ENCODE measurements at regions not wholly inside any gene's neighbourhood (a gene's known extent, or its start where the extent isn't known, plus 50 kb on each side); places are given as distances from the start of the nearest gene placed in this dataset.

DNA sequence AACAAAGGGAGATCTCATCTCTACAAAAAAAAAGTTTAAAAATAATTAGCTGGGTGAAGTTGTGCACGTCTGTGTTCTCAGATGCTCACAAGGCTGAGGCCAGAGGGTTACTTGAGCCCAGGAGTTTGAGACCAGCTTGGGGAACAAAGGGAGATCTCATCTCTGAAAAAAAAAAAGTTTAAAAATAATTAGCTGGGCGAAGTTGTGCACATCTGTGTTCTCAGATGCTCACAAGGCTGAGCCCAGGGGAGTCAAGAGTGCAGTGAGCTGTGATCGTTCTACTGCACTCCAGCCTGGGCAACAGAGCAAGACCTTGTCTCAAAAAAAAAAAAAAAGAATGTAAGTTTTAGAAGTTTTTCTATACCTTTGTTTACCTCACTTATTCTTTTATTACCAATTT, 127.3 kb downstream of the FGF9 start:
- no peaks in the 10 kb centered on the region for H3K4me1 ChIP-seq (replicated peaks)
- no peaks in the 10 kb centered on the region for H3K36me3 ChIP-seq
- H3K27ac ChIP-seq, result no peak overlapping the region
- H3K27me3 ChIP-seq (replicated peaks), result no peaks in the 10 kb centered on the region
- no peaks in the 10 kb centered on the region for H3K9me3 ChIP-seq (replicated peaks)
- H3K4me3 ChIP-seq, result no peak overlapping the region
- no peak for DNase-seq (ENCODE audit: low read depth in 1 of 2, low spot score in 2 of 2)

- no peaks in the 10 kb centered on the region for H3K36me3 ChIP-seq
- no peak overlapping the region for H3K27ac ChIP-seq
- DNase-seq (ENCODE audit: low read depth in 1 of 2, low spot score in 2 of 2), result no peak
- no peaks in the 10 kb centered on the region for H3K4me1 ChIP-seq (replicated peaks)
- no peak overlapping the region for H3K4me3 ChIP-seq
- H3K9me3 ChIP-seq (replicated peaks), result no peaks in the 10 kb centered on the region
- no peaks in the 10 kb centered on the region for H3K27me3 ChIP-seq (replicated peaks)
These were observed 128.8 kb downstream of the FGF9 start for GRCh38 chr13:21799671-21800070.

- Histone ChIP-seq H3K9me3 (replicated peaks) (no peaks in the 10 kb centered on the region), H3K27ac (no peak overlapping the region), H3K36me3 (no peaks in the 10 kb centered on the region), H3K27me3 (replicated peaks) (no peaks in the 10 kb centered on the region), H3K4me1 (replicated peaks) (no peaks in the 10 kb centered on the region), H3K4me3 (no peak overlapping the region)
- peak in 1 of 2 experiments; percentile 8 for DNase-seq (ENCODE audit: low read depth in 1 of 2, low spot score in 2 of 2)
These were observed 130.2 kb downstream of the FGF9 start for GRCh38 chr13:21800837-21801616.

GRCh38 chr13:21805733-21806132, 134.9 kb downstream of the FGF9 start:
- no peaks in the 10 kb centered on the region for H3K36me3 ChIP-seq
- H3K9me3 ChIP-seq (replicated peaks), result no peaks in the 10 kb centered on the region
- no peak for DNase-seq (ENCODE audit: low read depth in 1 of 2, low spot score in 2 of 2)
- H3K27me3 ChIP-seq (replicated peaks), result no peaks in the 10 kb centered on the region
- H3K4me1 ChIP-seq (replicated peaks), result no peaks in the 10 kb centered on the region
- no peak overlapping the region for H3K27ac ChIP-seq
- no peak overlapping the region for H3K4me3 ChIP-seq

DNA sequence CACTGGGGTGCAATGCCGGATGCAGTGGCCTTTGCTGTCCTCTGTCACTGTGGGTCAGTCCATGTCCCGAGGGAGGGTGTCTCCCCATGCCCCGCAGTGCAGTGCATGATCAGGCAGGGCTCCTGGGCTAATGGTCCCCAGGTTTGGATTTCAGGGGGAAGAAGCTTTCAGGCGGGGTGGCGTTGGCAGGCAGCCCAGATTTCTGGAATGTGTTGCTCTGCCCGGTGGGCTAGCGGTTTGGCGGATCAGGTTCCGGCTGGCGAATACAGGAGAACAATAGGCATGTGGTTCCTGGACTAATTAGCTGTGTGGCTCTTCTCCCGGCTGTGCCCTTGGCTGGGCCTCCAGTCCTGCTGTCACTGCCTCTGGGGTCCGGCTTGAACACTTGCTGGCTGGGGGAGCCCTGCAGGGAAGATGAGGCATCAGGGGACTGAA, 141.3 kb downstream of the FGF9 start:
- no peaks in the 10 kb centered on the region for H3K36me3 ChIP-seq
- H3K27me3 ChIP-seq (replicated peaks), result no peaks in the 10 kb centered on the region
- H3K4me1 ChIP-seq (replicated peaks), result peaks cover 12% of the 10 kb centered on the region
- peak; percentile 63 to 85 for DNase-seq (ENCODE audit: low read depth in 1 of 2, low spot score in 2 of 2)
- no peaks in the 10 kb centered on the region for H3K9me3 ChIP-seq (replicated peaks)
- no peak overlapping the region for H3K27ac ChIP-seq
- no peak overlapping the region for H3K4me3 ChIP-seq

DNA sequence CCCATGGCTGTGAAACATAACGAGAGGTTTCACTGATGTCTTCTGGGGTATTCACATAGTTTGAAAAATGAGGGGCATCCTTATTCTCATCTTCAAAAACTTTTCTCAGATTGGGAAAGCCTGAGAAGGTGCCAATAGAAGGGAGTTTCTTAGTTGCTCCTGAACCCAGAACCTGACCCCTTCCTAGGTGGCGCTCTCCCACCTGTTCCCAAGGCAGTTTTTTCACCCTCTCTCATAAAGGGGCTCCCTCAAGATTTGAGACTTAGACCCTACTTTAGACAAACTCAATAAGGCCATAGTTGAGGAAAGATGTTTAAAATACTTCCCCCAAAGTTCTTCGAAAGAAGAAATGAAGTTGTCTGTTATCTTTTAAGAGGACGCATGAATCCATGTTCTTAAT, 142.2 kb downstream of the FGF9 start:
- H3K4me3 ChIP-seq, result no peak overlapping the region
- peaks cover 12% of the 10 kb centered on the region for H3K4me1 ChIP-seq (replicated peaks)
- no peak for DNase-seq (ENCODE audit: low read depth in 1 of 2, low spot score in 2 of 2)
- no peaks in the 10 kb centered on the region for H3K27me3 ChIP-seq (replicated peaks)
- H3K9me3 ChIP-seq (replicated peaks), result no peaks in the 10 kb centered on the region
- no peaks in the 10 kb centered on the region for H3K36me3 ChIP-seq
- no peak overlapping the region for H3K27ac ChIP-seq

- no peaks in the 10 kb centered on the region for H3K27me3 ChIP-seq (replicated peaks)
- no peak overlapping the region for H3K27ac ChIP-seq
- DNase-seq (ENCODE audit: low read depth in 1 of 2, low spot score in 2 of 2), result no peak
- H3K36me3 ChIP-seq, result no peaks in the 10 kb centered on the region
- no peak overlapping the region for H3K4me3 ChIP-seq
- no peaks in the 10 kb centered on the region for H3K9me3 ChIP-seq (replicated peaks)
- peaks cover 12% of the 10 kb centered on the region for H3K4me1 ChIP-seq (replicated peaks)
These were observed 143.0 kb downstream of the FGF9 start for GRCh38 chr13:21813844-21814243.

DNA sequence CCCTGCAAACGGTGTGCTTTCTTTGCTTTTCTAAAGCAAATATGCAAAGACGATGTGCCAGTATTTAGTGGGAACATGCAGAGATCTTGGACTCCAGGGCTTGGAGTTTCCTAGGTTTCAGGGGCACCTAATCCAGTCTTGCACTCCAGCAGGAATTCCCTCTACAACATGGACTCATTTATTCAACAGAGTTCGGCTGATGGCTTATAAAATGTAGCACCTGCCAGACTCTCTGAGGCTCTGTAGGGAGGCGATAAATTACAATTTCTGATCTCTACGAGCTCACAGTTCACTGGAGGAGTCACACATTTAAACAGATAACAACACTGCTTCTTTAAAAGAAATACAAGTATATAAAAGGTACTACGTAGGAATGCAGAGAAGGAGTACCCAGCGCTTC, 143.7 kb downstream of the FGF9 start:
- Histone ChIP-seq H3K4me3 (no peak overlapping the region), H3K27me3 (replicated peaks) (no peaks in the 10 kb centered on the region), H3K36me3 (no peaks in the 10 kb centered on the region), H3K27ac (no peak overlapping the region), H3K9me3 (replicated peaks) (no peaks in the 10 kb centered on the region), H3K4me1 (replicated peaks) (peaks cover 12% of the 10 kb centered on the region)
- DNase-seq (ENCODE audit: low read depth in 1 of 2, low spot score in 2 of 2), result no peak

DNA sequence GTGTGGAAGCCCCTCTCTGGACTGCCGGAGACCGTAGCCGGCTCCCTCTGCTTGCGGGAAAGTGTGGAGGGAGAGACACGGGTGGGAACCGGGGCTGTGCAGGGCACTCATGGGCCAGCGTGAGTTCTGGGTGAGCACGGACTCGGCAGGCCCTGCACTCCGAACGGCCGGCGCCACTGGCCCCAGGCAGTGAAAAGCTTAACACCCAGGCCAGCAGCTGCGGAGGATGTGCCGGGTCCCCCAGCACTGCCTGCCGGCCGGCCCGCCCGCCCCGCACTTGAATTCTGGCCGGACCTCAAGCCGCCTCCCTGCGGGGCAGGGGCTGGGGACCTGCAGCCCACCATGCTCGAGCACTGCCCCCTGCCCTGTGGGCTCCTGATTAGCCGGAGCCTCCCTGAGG, 147.0 kb downstream of the FGF9 start:
- H3K27ac ChIP-seq, result no peak overlapping the region
- H3K4me3 ChIP-seq, result no peak overlapping the region
- peaks cover under 1% of the 10 kb centered on the region; the same call in 1 of the 2 replicates for H3K4me1 ChIP-seq (replicated peaks)
- H3K27me3 ChIP-seq (replicated peaks), result no peaks in the 10 kb centered on the region
- H3K36me3 ChIP-seq, result no peaks in the 10 kb centered on the region
- no peaks in the 10 kb centered on the region for H3K9me3 ChIP-seq (replicated peaks)
- DNase-seq (ENCODE audit: low read depth in 1 of 2, low spot score in 2 of 2), result no peak

DNA sequence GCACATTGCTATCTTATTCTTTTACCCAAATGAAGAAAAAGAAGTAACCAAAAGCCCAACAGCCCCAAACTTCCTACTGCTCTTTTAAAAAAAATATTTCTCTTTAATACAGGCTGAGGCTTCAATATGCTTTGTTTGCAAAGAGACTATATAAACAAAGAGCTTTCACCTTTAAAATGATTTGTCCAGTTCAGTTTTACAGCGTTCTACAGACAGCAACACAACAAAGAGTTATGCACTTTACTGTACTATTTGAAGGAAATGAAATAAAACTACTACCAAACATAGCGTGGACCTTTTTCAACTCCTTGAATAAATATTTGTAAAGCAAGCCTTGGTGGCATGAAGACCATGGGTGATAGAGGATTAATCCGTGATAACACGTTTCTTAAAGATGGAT, 151.2 kb downstream of the FGF9 start:
- Histone ChIP-seq H3K36me3 (no peaks in the 10 kb centered on the region), H3K27me3 (replicated peaks) (no peaks in the 10 kb centered on the region), H3K4me3 (no peak overlapping the region), H3K9me3 (replicated peaks) (no peaks in the 10 kb centered on the region), H3K27ac (no peak overlapping the region), H3K4me1 (replicated peaks) (no peaks in the 10 kb centered on the region)
- no peak for DNase-seq (ENCODE audit: low read depth in 1 of 2, low spot score in 2 of 2)

DNA sequence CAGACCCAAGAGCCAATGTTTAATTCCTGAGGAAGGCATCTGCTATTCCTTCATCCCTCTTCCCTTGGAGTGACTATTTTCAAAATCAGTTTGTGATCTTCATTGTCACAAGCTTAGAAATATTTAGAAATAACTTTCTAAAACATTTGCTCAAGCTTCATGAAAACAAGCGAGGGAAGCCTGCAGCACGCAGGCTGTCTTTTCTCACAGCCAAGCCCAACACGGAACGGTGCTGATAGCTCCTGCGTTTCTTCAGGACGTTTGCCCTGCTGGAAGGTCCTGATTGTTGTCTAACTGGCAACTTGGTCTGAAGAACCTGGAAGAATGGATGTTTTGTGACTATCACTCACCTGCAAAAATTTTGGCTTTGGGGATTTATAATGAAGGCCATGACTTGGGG, 152.5 kb downstream of the FGF9 start:
- H3K4me1 ChIP-seq (replicated peaks), result no peaks in the 10 kb centered on the region
- no peaks in the 10 kb centered on the region for H3K36me3 ChIP-seq
- no peaks in the 10 kb centered on the region for H3K27me3 ChIP-seq (replicated peaks)

GRCh38 chr13:21823949-21824348, 153.1 kb downstream of the FGF9 start:
- H3K27me3 ChIP-seq (replicated peaks), result no peaks in the 10 kb centered on the region
- DNase-seq (ENCODE audit: low read depth in 1 of 2, low spot score in 2 of 2), result no peak
- no peaks in the 10 kb centered on the region for H3K36me3 ChIP-seq
- no peaks in the 10 kb centered on the region for H3K4me1 ChIP-seq (replicated peaks)
- no peak overlapping the region for H3K27ac ChIP-seq
- H3K4me3 ChIP-seq, result no peak overlapping the region
- no peaks in the 10 kb centered on the region for H3K9me3 ChIP-seq (replicated peaks)

More for the DNA sequence above, 152.5 kb downstream of the FGF9 start:
- no peaks in the 10 kb centered on the region for H3K9me3 ChIP-seq (replicated peaks)
- no peak overlapping the region for H3K4me3 ChIP-seq
- DNase-seq (ENCODE audit: low read depth in 1 of 2, low spot score in 2 of 2), result no peak
- no peak overlapping the region for H3K27ac ChIP-seq

DNA sequence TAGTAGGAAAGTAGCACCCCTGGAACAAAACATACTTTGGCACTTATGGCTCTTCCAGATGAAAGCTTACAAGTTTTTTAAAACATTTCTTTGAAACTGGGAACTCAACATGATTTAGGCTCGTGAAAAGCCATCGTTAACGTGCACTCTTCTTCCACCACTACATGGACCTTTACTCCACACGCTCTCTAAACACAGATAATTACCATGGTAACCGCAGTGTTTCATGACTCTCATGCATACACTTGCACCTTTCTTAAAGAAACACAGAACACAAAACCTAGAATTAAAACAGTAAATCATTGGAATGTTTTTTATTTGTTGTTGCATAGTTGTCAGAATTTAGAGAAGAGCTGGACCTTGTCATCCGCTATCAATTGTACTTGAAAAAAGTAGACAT, 154.3 kb downstream of the FGF9 start:
- DNase-seq (ENCODE audit: low read depth in 1 of 2, low spot score in 2 of 2), result no peak
- no peaks in the 10 kb centered on the region for H3K36me3 ChIP-seq
- H3K4me1 ChIP-seq (replicated peaks), result no peaks in the 10 kb centered on the region
- no peak overlapping the region for H3K27ac ChIP-seq
- no peaks in the 10 kb centered on the region for H3K27me3 ChIP-seq (replicated peaks)
- no peaks in the 10 kb centered on the region for H3K9me3 ChIP-seq (replicated peaks)
- no peak overlapping the region for H3K4me3 ChIP-seq

DNA sequence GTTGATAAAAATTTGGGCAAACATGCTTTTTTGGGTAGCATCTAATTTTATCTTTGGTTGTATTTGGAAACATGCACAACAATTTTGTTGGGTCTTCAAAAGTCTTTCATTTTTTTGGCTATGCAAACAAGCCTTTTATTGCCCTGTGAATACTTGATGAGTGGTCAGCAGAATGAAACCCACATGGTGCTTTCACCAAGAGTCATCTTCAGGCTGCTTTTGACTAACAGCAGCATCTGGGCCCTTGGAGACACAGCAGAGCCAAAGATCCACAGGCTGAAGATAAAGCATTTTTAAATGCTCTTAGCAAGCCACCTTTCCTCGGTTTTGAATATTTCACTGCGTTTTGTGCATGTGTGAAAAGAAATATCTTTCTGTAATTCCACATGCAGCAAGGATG, 154.9 kb downstream of the FGF9 start:
- Histone ChIP-seq H3K9me3 (replicated peaks) (no peaks in the 10 kb centered on the region), H3K27ac (no peak overlapping the region), H3K4me3 (no peak overlapping the region), H3K27me3 (replicated peaks) (no peaks in the 10 kb centered on the region), H3K36me3 (no peaks in the 10 kb centered on the region), H3K4me1 (replicated peaks) (no peaks in the 10 kb centered on the region)
- no peak for DNase-seq (ENCODE audit: low read depth in 1 of 2, low spot score in 2 of 2)
